HEK293 (cell line): ENCODE measurements at regions not wholly inside any gene's neighbourhood (a gene's known extent, or its start where the extent isn't known, plus 50 kb on each side); places are given as distances from the start of the nearest gene placed in this dataset.

ENCODE experiments used
- CTCF ChIA-PET: fragments of 350-600 bp; formaldehyde crosslinking; extraction: SDS; loops from one replicate; lab custom pipeline; 2021; ENCODE audit warnings: antibody characterized with exemption; lab: Yijun Ruan, JAX
- POLR2A ChIA-PET: fragments of 300-600 bp; formaldehyde crosslinking; extraction: SDS; loops from one replicate; lab custom pipeline; 2020; ENCODE audit warnings: antibody characterized with exemption, inconsistent platforms; lab: Yijun Ruan, JAX
- H3K27ac ChIP-seq: fragments of 200-500 bp; sonication (Bioruptor generic); 2 replicates; pipeline ENCODE4 v1.5.1; 2014; ENCODE audit warnings: low read depth, low read length, control low read depth, inconsistent platforms; ENCODE audit errors: extremely low read depth
- H3K36me3 ChIP-seq, 2 experiments: fragments of 200-500 bp in 1 of 2; sonication (Bioruptor generic) in 1 of 2; 1 replicate in 1 of 2; 2 replicates in 1 of 2; pipeline ENCODE4 v1.5.1; 2014 to 2017; ENCODE audit warnings: inconsistent platforms in 2 of 2, low read length in 2 of 2; ENCODE audit not compliant: control insufficient read depth in 2 of 2, insufficient read depth in 1 of 2
- H3K4me1 ChIP-seq: fragments of 200-500 bp; sonication (Bioruptor generic); 2 replicates; pipeline ENCODE4 v1.5.1; 2014; ENCODE audit warnings: mild to moderate bottlenecking, low read length, inconsistent platforms; ENCODE audit not compliant: control insufficient read depth, insufficient read depth
- H3K4me3 ChIP-seq: 2 replicates; pipeline ENCODE4 v1.5.1; 2011; ENCODE audit warnings: low read depth, mild to moderate bottlenecking, control low read depth, low read length, moderate library complexity
- H3K9me3 ChIP-seq: fragments of 200-500 bp; sonication (Bioruptor generic); 2 replicates; pipeline ENCODE4 v1.5.1; 2014; ENCODE audit warnings: low read depth, low read length, inconsistent platforms; ENCODE audit not compliant: control insufficient read depth, insufficient read depth
- YY2 ChIP-seq: fragments of 450-650 bp; formaldehyde crosslinking; IDR thresholded peaks from 2 replicates; pipeline ENCODE4 v1.5.1; 2016; ENCODE audit warnings: missing biosample characterization, missing genetic modification characterization
- ZNF138 ChIP-seq: fragments of 450-650 bp; formaldehyde crosslinking; IDR thresholded peaks from 2 replicates; pipeline ENCODE4 v1.5.1; 2016; ENCODE audit warnings: missing biosample characterization, missing genetic modification characterization, borderline replicate concordance
- ZNF140 ChIP-seq: fragments of 450-650 bp; formaldehyde crosslinking; IDR thresholded peaks from 2 replicates; pipeline ENCODE4 v1.5.1; 2016; ENCODE audit warnings: missing biosample characterization, missing genetic modification characterization
- ZNF19 ChIP-seq: fragments of 450-650 bp; formaldehyde crosslinking; IDR thresholded peaks from 2 replicates; pipeline ENCODE4; 2016; ENCODE audit warnings: missing biosample characterization, missing genetic modification characterization, low read depth
- ZNF2 ChIP-seq: fragments of 450-650 bp; formaldehyde crosslinking; IDR thresholded peaks from 2 replicates; pipeline ENCODE4 v1.5.1; 2016; ENCODE audit warnings: missing biosample characterization, missing genetic modification characterization
- ZNF248 ChIP-seq: fragments of 450-650 bp; formaldehyde crosslinking; IDR thresholded peaks from 2 replicates; pipeline ENCODE4 v1.5.1; 2017; ENCODE audit warnings: missing biosample characterization, missing genetic modification characterization
- ZNF394 ChIP-seq: fragments of 450-650 bp; formaldehyde crosslinking; IDR thresholded peaks from 2 replicates; pipeline ENCODE4 v1.5.1; 2016; ENCODE audit warnings: missing biosample characterization, missing genetic modification characterization, mild to moderate bottlenecking, moderate library complexity, borderline replicate concordance
- ZNF426 ChIP-seq: fragments of 450-650 bp; formaldehyde crosslinking; IDR thresholded peaks from 2 replicates; pipeline ENCODE4 v1.5.1; 2017; ENCODE audit warnings: missing biosample characterization, missing genetic modification characterization, mild to moderate bottlenecking, inconsistent platforms, moderate library complexity
- ZNF521 ChIP-seq: fragments of 450-650 bp; formaldehyde crosslinking; IDR thresholded peaks from 2 replicates; pipeline ENCODE4 v1.5.1; 2017; ENCODE audit warnings: missing biosample characterization, mild to moderate bottlenecking, missing genetic modification characterization
- ZNF555 ChIP-seq: fragments of 450-650 bp; formaldehyde crosslinking; conservative IDR thresholded peaks from 2 replicates; pipeline ENCODE4 v1.5.1; 2017; ENCODE audit warnings: missing biosample characterization, mild to moderate bottlenecking, missing genetic modification characterization, inconsistent platforms
- ZNF561 ChIP-seq: fragments of 450-650 bp; IDR thresholded peaks from 2 replicates; pipeline ENCODE4 v1.5.1; 2018; ENCODE audit warnings: missing biosample characterization, missing genetic modification characterization, borderline replicate concordance
- ZNF571 ChIP-seq: fragments of 450-650 bp; formaldehyde crosslinking; IDR thresholded peaks from 2 replicates; pipeline ENCODE4 v1.5.0; 2017; ENCODE audit warnings: missing biosample characterization, missing genetic modification characterization
- ZNF623 ChIP-seq: fragments of 450-650 bp; formaldehyde crosslinking; IDR thresholded peaks from 2 replicates; pipeline ENCODE4 v1.5.1; 2016; ENCODE audit warnings: missing biosample characterization, missing genetic modification characterization
- ZSCAN16 ChIP-seq: fragments of 450-650 bp; formaldehyde crosslinking; IDR thresholded peaks from 2 replicates; pipeline ENCODE4 v1.5.1; 2016; ENCODE audit warnings: missing biosample characterization, missing genetic modification characterization
- TF ChIP-seq, protein P1 (sequence below): fragments of 450-650 bp; formaldehyde crosslinking; conservative IDR thresholded peaks from 2 replicates; pipeline ENCODE4 v1.5.1; 2016; ENCODE audit warnings: low read depth, missing biosample characterization, missing genetic modification characterization
- TF ChIP-seq, protein P2 (sequence below): fragments of 450-650 bp; formaldehyde crosslinking; IDR thresholded peaks from 2 replicates; pipeline ENCODE4 v1.5.1; 2016; ENCODE audit warnings: missing biosample characterization, missing genetic modification characterization
- TF ChIP-seq, protein P3 (sequence below): fragments of 450-650 bp; formaldehyde crosslinking; IDR thresholded peaks from 2 replicates; pipeline ENCODE4 v1.5.1; 2017; ENCODE audit warnings: missing biosample characterization, missing genetic modification characterization
- TF ChIP-seq, protein P4 (sequence below): fragments of 450-650 bp; formaldehyde crosslinking; conservative IDR thresholded peaks from 2 replicates; pipeline ENCODE4 v1.5.1; 2016; ENCODE audit warnings: low read depth, missing biosample characterization, missing genetic modification characterization

DNA sequence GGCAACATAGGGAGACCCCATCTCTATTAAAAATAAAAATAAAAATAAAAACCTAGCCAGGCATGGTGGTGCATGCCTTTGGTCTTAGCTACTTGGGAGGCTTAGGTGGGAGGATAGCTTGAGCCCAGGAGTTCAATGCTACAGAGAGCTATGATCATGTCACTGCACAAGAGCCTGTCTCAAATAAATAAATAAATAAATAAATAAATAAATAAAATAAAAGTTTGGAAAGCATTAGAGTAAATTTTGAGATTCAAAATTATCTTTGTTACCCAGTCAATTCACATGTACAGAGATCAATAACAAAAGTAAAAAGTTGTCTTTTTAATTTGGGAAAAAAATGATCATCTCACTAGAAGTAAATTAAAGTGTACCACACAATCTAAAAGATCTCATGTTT is 255.8 kb upstream of the MYO3A start:
- Histone ChIP-seq H3K4me1 (0 out of 2 replicates have a peak, but pooled peaks cover 4% of the 10 kb centered on the region), H3K36me3 (no peaks in the 10 kb centered on the region), H3K27ac (no peak overlapping the region), H3K4me3 (no peak overlapping the region), H3K9me3 (no peaks in the 10 kb centered on the region)
- ChIA-PET POLR2A (no interaction called here), CTCF (interaction anchor here (0.6 to 1.2 kb wide), 2 partner anchors 13 to 452 kb away, joined by 3 to 5 read pairs; no protein-coding TSS in a partner anchor)
- TF ChIP-seq ZNF555 (tag by site-specific recombination) (peak; percentile 47), ZNF571 (tag by site-specific recombination) (no peak), ZNF248 (no peak), ZNF561 (tag by site-specific recombination) (no peak), ZNF426 (peak; percentile 51), ZNF521 (tag by site-specific recombination) (no peak), ZNF138 (tag by site-specific recombination) (no peak), ZNF2 (tag by site-specific recombination) (no peak), ZNF19 (no peak), ZNF623 (peak; percentile 42; the same call in 1 of the 2 replicates), ZSCAN16 (tag by site-specific recombination) (no peak), ZNF140 (peak; percentile 30; the same call in 1 of the 2 replicates), YY2 (no peak), ZNF394 (tag by site-specific recombination) (peak; percentile 55; the same call in 1 of the 2 replicates)
- TF ChIP-seq, protein P1, sequence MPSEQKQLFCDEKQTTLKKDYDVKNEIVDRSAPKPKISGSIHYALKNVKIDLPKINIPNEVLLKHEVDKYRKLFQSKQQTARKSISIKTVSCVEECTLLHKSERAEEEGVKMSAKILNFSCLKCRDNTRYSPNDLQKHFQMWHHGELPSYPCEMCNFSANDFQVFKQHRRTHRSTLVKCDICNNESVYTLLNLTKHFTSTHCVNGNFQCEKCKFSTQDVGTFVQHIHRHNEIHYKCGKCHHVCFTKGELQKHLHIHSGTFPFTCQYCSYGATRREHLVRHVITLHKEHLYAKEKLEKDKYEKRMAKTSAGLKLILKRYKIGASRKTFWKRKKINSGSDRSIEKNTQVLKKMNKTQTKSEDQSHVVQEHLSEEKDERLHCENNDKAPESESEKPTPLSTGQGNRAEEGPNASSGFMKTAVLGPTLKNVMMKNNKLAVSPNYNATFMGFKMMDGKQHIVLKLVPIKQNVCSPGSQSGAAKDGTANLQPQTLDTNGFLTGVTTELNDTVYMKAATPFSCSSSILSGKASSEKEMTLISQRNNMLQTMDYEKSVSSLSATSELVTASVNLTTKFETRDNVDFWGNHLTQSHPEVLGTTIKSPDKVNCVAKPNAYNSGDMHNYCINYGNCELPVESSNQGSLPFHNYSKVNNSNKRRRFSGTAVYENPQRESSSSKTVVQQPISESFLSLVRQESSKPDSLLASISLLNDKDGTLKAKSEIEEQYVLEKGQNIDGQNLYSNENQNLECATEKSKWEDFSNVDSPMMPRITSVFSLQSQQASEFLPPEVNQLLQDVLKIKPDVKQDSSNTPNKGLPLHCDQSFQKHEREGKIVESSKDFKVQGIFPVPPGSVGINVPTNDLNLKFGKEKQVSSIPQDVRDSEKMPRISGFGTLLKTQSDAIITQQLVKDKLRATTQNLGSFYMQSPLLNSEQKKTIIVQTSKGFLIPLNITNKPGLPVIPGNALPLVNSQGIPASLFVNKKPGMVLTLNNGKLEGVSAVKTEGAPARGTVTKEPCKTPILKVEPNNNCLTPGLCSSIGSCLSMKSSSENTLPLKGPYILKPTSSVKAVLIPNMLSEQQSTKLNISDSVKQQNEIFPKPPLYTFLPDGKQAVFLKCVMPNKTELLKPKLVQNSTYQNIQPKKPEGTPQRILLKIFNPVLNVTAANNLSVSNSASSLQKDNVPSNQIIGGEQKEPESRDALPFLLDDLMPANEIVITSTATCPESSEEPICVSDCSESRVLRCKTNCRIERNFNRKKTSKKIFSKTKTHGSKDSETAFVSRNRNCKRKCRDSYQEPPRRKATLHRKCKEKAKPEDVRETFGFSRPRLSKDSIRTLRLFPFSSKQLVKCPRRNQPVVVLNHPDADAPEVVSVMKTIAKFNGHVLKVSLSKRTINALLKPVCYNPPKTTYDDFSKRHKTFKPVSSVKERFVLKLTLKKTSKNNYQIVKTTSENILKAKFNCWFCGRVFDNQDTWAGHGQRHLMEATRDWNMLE, result peak; percentile 57; the same call in 1 of the 2 replicates
- TF ChIP-seq, protein P2, sequence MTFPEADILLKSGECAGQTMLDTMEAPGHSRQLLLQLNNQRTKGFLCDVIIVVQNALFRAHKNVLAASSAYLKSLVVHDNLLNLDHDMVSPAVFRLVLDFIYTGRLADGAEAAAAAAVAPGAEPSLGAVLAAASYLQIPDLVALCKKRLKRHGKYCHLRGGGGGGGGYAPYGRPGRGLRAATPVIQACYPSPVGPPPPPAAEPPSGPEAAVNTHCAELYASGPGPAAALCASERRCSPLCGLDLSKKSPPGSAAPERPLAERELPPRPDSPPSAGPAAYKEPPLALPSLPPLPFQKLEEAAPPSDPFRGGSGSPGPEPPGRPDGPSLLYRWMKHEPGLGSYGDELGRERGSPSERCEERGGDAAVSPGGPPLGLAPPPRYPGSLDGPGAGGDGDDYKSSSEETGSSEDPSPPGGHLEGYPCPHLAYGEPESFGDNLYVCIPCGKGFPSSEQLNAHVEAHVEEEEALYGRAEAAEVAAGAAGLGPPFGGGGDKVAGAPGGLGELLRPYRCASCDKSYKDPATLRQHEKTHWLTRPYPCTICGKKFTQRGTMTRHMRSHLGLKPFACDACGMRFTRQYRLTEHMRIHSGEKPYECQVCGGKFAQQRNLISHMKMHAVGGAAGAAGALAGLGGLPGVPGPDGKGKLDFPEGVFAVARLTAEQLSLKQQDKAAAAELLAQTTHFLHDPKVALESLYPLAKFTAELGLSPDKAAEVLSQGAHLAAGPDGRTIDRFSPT (tag by site-specific recombination), result no peak
- TF ChIP-seq, protein P3, sequence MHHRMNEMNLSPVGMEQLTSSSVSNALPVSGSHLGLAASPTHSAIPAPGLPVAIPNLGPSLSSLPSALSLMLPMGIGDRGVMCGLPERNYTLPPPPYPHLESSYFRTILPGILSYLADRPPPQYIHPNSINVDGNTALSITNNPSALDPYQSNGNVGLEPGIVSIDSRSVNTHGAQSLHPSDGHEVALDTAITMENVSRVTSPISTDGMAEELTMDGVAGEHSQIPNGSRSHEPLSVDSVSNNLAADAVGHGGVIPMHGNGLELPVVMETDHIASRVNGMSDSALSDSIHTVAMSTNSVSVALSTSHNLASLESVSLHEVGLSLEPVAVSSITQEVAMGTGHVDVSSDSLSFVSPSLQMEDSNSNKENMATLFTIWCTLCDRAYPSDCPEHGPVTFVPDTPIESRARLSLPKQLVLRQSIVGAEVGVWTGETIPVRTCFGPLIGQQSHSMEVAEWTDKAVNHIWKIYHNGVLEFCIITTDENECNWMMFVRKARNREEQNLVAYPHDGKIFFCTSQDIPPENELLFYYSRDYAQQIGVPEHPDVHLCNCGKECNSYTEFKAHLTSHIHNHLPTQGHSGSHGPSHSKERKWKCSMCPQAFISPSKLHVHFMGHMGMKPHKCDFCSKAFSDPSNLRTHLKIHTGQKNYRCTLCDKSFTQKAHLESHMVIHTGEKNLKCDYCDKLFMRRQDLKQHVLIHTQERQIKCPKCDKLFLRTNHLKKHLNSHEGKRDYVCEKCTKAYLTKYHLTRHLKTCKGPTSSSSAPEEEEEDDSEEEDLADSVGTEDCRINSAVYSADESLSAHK, result no peak
- TF ChIP-seq, protein P4, sequence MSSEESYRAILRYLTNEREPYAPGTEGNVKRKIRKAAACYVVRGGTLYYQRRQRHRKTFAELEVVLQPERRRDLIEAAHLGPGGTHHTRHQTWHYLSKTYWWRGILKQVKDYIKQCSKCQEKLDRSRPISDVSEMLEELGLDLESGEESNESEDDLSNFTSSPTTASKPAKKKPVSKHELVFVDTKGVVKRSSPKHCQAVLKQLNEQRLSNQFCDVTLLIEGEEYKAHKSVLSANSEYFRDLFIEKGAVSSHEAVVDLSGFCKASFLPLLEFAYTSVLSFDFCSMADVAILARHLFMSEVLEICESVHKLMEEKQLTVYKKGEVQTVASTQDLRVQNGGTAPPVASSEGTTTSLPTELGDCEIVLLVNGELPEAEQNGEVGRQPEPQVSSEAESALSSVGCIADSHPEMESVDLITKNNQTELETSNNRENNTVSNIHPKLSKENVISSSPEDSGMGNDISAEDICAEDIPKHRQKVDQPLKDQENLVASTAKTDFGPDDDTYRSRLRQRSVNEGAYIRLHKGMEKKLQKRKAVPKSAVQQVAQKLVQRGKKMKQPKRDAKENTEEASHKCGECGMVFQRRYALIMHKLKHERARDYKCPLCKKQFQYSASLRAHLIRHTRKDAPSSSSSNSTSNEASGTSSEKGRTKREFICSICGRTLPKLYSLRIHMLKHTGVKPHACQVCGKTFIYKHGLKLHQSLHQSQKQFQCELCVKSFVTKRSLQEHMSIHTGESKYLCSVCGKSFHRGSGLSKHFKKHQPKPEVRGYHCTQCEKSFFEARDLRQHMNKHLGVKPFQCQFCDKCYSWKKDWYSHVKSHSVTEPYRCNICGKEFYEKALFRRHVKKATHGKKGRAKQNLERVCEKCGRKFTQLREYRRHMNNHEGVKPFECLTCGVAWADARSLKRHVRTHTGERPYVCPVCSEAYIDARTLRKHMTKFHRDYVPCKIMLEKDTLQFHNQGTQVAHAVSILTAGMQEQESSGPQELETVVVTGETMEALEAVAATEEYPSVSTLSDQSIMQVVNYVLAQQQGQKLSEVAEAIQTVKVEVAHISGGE, result peak; percentile 38; the same call in 1 of the 2 replicates
- TF ChIP-seq, all 188 proteins: peak for 7
